SU-DHL-6 (cell line): ENCODE measurements at regions not wholly inside any gene's neighbourhood (a gene's known extent, or its start where the extent isn't known, plus 50 kb on each side); places are given as distances from the start of the nearest gene placed in this dataset.

Experiments
- H2AFZ ChIP-seq: fragments of 200-600 bp; sonication (generic); 2 replicates; pipeline ENCODE4 v1.6.1; 2014; ENCODE audit warnings: low read depth, mild to moderate bottlenecking, moderate library complexity, mixed read lengths, antibody characterized with exemption, low read length; ENCODE audit not compliant: severe bottlenecking
- H3F3A ChIP-seq: fragments of 200-600 bp; shearing (Covaris generic); 2 replicates; pipeline ENCODE4 v1.6.0; 2016; ENCODE audit warnings: antibody characterized with exemption, mild to moderate bottlenecking; ENCODE audit not compliant: insufficient read depth
- H3K27ac ChIP-seq: fragments of 200-600 bp; sonication (generic); 2 replicates; pipeline ENCODE4 v1.5.1; 2016; ENCODE audit warnings: low read depth, mild to moderate bottlenecking, low read length, moderate library complexity, mixed read lengths
- H3K27me3 ChIP-seq: fragments of 200-600 bp; sonication (generic), shearing (Covaris generic); 2 replicates; pipeline ENCODE4 v1.6.0; 2014; ENCODE audit warnings: mild to moderate bottlenecking, low read length
- H3K36me3 ChIP-seq: fragments of 200-600 bp; sonication (generic); 2 replicates; pipeline ENCODE4 v1.6.1; 2014; ENCODE audit warnings: mild to moderate bottlenecking, low read length, mixed read lengths
- H3K4me2 ChIP-seq: fragments of 300-600, 200-600 bp; shearing (Covaris generic), sonication (generic); 2 replicates; pipeline ENCODE4 v1.6.0; 2014; ENCODE audit warnings: low read length, low read depth, mild to moderate bottlenecking; ENCODE audit not compliant: poor library complexity, severe bottlenecking
- H3K4me3 ChIP-seq: fragments of 200-600 bp; sonication (generic); 2 replicates; pipeline ENCODE4 v1.5.1; 2014; ENCODE audit warnings: antibody characterized with exemption, low read length, mild to moderate bottlenecking, mixed read lengths; ENCODE audit not compliant: insufficient read depth, poor library complexity, severe bottlenecking
- H3K79me2 ChIP-seq: fragments of 200-600 bp; sonication (generic); 2 replicates; pipeline ENCODE4 v1.6.1; 2014; ENCODE audit warnings: mild to moderate bottlenecking, low read length, moderate library complexity; ENCODE audit not compliant: insufficient read depth
- H3K9ac ChIP-seq: fragments of 200-600 bp; sonication (generic); 2 replicates; pipeline ENCODE4 v1.7.0; 2014; ENCODE audit warnings: mild to moderate bottlenecking, low read length
- H3K9me2 ChIP-seq: fragments of 200-600 bp; sonication (generic); replicated peaks from 2 replicates; pipeline ENCODE4 v1.6.1; 2014; ENCODE audit warnings: low read length; ENCODE audit not compliant: insufficient read depth
- H3K9me3 ChIP-seq: fragments of 200-600 bp; sonication (generic); 2 replicates; pipeline ENCODE4 v1.6.1; 2014; ENCODE audit warnings: low read length, mixed read lengths; ENCODE audit not compliant: insufficient read depth
- H4K20me1 ChIP-seq: fragments of 200-600 bp; sonication (generic); 2 replicates; pipeline ENCODE4 v1.6.1; 2014; ENCODE audit warnings: low read depth, mild to moderate bottlenecking, antibody characterized with exemption, low read length, moderate library complexity, mixed read lengths
- CTCF ChIP-seq: fragments of 200-600 bp; sonication (generic); IDR thresholded peaks from one replicate; pipeline ENCODE4 v1.5.1; 2017; ENCODE audit warnings: antibody characterized with exemption, mild to moderate bottlenecking, low read length, moderate library complexity; ENCODE audit not compliant: insufficient read depth, poor library complexity, severe bottlenecking
- EZH2phosphoT487 ChIP-seq: fragments of 200-600 bp; sonication (generic), shearing (Covaris generic); conservative IDR thresholded peaks from 2 replicates; pipeline ENCODE4 v1.6.1; 2018; ENCODE audit warnings: mild to moderate bottlenecking, antibody characterized with exemption, low read length, moderate library complexity, mixed read lengths

- no peaks in the 10 kb centered on the region for H3K79me2 ChIP-seq
- TF ChIP-seq EZH2phosphoT487 (no peak), CTCF (no peak)
- H3K4me3 ChIP-seq = no peak overlapping the region
- H3K4me2 ChIP-seq = no peak overlapping the region
- no peak overlapping the region for H3K9ac ChIP-seq
- H3K36me3 ChIP-seq = no peaks in the 10 kb centered on the region
- no peaks in the 10 kb centered on the region for H3K9me3 ChIP-seq
- H3K27ac ChIP-seq = no peak overlapping the region
- H3K27me3 ChIP-seq = no peaks in the 10 kb centered on the region
- no peaks in the 10 kb centered on the region for H4K20me1 ChIP-seq
- H2AFZ ChIP-seq = no peak overlapping the region
- no peaks in the 10 kb centered on the region for H3K9me2 ChIP-seq
- no peaks in the 10 kb centered on the region for H3F3A ChIP-seq
Observed at GRCh38 chr1:30145723-30146303, 577.6 kb downstream of the MATN1 start.

GRCh38 chr1:30144831-30145230 is 578.6 kb downstream of the MATN1 start:
- no peak for TF ChIP-seq CTCF
- no peak for TF ChIP-seq EZH2phosphoT487
- H3K27me3 ChIP-seq = no peaks in the 10 kb centered on the region

GRCh38 chr1:30143517-30143916 is 579.9 kb downstream of the MATN1 start:
- H3K9me2 ChIP-seq = no peaks in the 10 kb centered on the region
- no peaks in the 10 kb centered on the region for H3K9me3 ChIP-seq
- H3K4me2 ChIP-seq = no peak overlapping the region
- no peak for TF ChIP-seq CTCF
- TF ChIP-seq EZH2phosphoT487 = no peak
- H3K9ac ChIP-seq = no peak overlapping the region
- H3K27me3 ChIP-seq = no peaks in the 10 kb centered on the region
- no peaks in the 10 kb centered on the region for H4K20me1 ChIP-seq
- no peak overlapping the region for H3K27ac ChIP-seq
- no peaks in the 10 kb centered on the region for H3F3A ChIP-seq
- H3K79me2 ChIP-seq = no peaks in the 10 kb centered on the region
- H3K4me3 ChIP-seq = no peak overlapping the region
- H3K36me3 ChIP-seq = no peaks in the 10 kb centered on the region
- H2AFZ ChIP-seq = no peak overlapping the region

More at GRCh38 chr1:30144831-30145230, 578.6 kb downstream of the MATN1 start:
- no peak overlapping the region for H3K9ac ChIP-seq
- no peak overlapping the region for H3K4me2 ChIP-seq
- no peak overlapping the region for H3K27ac ChIP-seq
- no peaks in the 10 kb centered on the region for H4K20me1 ChIP-seq
- H3K36me3 ChIP-seq = no peaks in the 10 kb centered on the region
- H3K4me3 ChIP-seq = no peak overlapping the region
- H3F3A ChIP-seq = no peaks in the 10 kb centered on the region
- H2AFZ ChIP-seq = no peak overlapping the region
- no peaks in the 10 kb centered on the region for H3K79me2 ChIP-seq
- H3K9me2 ChIP-seq = no peaks in the 10 kb centered on the region
- H3K9me3 ChIP-seq = no peaks in the 10 kb centered on the region
